ENCODE measurements at regions not wholly inside any gene's neighbourhood (a gene's known extent, or its start where the extent isn't known, plus 50 kb on each side); places are given as distances from the start of the nearest gene placed in this dataset.
A peak's percentile ranks its signal among the peaks of the same experiment; 100 is the strongest.

DNA sequence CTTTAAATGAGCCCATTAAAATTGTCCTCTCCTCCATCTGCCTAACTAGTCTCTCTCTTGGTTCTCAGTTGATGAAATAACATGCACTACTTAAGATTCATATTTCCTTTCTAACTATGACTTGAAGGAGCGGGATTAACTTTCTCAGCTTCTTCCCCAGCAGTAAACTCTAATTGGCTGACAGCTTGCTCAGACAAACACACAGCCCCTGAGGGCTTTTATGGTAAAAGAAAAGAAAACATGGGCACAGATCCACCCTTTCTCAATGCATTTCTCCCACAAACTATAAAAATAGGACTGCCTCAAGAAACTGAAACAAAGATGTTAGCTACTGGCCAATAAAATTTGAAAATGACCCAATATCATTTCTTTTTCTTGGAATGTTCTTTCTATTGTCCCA is 703.1 kb downstream of the ADGRL2 start:
- no peak for ATAC-seq
- H3K27ac ChIP-seq: no peak overlapping the region
- no peaks in the 10 kb centered on the region for H3K27me3 ChIP-seq
- no peaks in the 10 kb centered on the region for H3K4me1 ChIP-seq
- no peaks in the 10 kb centered on the region for H3K9me3 ChIP-seq
- TF ChIP-seq, protein P1, sequence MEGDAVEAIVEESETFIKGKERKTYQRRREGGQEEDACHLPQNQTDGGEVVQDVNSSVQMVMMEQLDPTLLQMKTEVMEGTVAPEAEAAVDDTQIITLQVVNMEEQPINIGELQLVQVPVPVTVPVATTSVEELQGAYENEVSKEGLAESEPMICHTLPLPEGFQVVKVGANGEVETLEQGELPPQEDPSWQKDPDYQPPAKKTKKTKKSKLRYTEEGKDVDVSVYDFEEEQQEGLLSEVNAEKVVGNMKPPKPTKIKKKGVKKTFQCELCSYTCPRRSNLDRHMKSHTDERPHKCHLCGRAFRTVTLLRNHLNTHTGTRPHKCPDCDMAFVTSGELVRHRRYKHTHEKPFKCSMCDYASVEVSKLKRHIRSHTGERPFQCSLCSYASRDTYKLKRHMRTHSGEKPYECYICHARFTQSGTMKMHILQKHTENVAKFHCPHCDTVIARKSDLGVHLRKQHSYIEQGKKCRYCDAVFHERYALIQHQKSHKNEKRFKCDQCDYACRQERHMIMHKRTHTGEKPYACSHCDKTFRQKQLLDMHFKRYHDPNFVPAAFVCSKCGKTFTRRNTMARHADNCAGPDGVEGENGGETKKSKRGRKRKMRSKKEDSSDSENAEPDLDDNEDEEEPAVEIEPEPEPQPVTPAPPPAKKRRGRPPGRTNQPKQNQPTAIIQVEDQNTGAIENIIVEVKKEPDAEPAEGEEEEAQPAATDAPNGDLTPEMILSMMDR (IDR thresholded peaks at IDR 0.05 in 4 of 5, conservative IDR thresholded peaks at IDR 0.05 in 1 of 5): no peak
- no peak for TF ChIP-seq POLR2A (IDR thresholded peaks at IDR 0.05)
- no peak for DNase-seq
- in situ Hi-C loops (cut with MboI; ENCODE audit: low sequenced_read_pairs in 4 of 4): no loop called here
- no peak overlapping the region for H3K4me3 ChIP-seq
- H3K36me3 ChIP-seq: no peaks in the 10 kb centered on the region
- intact Hi-C loops (cut with DNase I; ENCODE audit: low total_unique reads): no loop called here

GRCh38 chr1:82499022-82499421 is 698.3 kb downstream of the ADGRL2 start:
- intact Hi-C loops (cut with DNase I; ENCODE audit: low total_unique reads) (no loop called here), in situ Hi-C loops (cut with MboI; ENCODE audit: low sequenced_read_pairs in 4 of 4) (no loop called here)

GRCh38 chr1:82494117-82494516 is 693.4 kb downstream of the ADGRL2 start:
- TF ChIP-seq, protein P1 (IDR thresholded peaks at IDR 0.05 in 4 of 5, conservative IDR thresholded peaks at IDR 0.05 in 1 of 5): no peak
- TF ChIP-seq POLR2A (IDR thresholded peaks at IDR 0.05): no peak
- intact Hi-C loops (cut with DNase I; ENCODE audit: low total_unique reads) (no loop called here), in situ Hi-C loops (cut with MboI; ENCODE audit: low sequenced_read_pairs in 4 of 4) (no loop called here)
- Histone ChIP-seq H3K27me3 (no peaks in the 10 kb centered on the region), H3K36me3 (no peaks in the 10 kb centered on the region), H3K4me1 (no peaks in the 10 kb centered on the region), H3K9me3 (no peaks in the 10 kb centered on the region), H3K4me3 (no peak overlapping the region), H3K27ac (no peak overlapping the region)
- DNase-seq: no peak
- no peak for ATAC-seq

More at GRCh38 chr1:82499022-82499421, 698.3 kb downstream of the ADGRL2 start:
- Histone ChIP-seq H3K9me3 (no peaks in the 10 kb centered on the region), H3K27me3 (no peaks in the 10 kb centered on the region), H3K4me1 (no peaks in the 10 kb centered on the region), H3K36me3 (no peaks in the 10 kb centered on the region), H3K4me3 (no peak overlapping the region), H3K27ac (no peak overlapping the region)
- no peak for DNase-seq
- no peak for ATAC-seq
- TF ChIP-seq POLR2A (IDR thresholded peaks at IDR 0.05): no peak
- TF ChIP-seq, protein P1 (IDR thresholded peaks at IDR 0.05 in 4 of 5, conservative IDR thresholded peaks at IDR 0.05 in 1 of 5): no peak

DNA sequence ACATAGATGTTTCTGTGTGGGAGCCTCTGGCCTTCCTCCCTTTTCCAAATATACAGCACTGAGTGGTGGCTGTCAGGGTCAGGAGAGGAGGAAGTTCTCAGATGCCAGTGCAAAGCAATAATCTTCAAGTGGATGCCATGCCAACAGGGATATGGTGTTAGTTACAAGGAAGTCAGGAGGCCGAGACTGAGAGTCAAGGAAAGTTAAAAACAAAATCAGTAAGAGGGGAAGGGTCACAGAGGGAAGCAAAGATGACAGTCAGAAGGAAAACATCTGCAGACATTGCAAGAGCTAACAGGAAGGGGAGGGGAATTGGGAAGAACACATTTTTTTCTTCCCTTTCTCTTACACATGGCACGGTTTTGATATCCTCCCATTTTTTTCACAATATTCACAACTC is 691.4 kb downstream of the ADGRL2 start:
- Histone ChIP-seq H3K9me3 (no peaks in the 10 kb centered on the region), H3K4me3 (no peak overlapping the region), H3K36me3 (no peaks in the 10 kb centered on the region), H3K27ac (no peak overlapping the region), H3K27me3 (no peaks in the 10 kb centered on the region), H3K4me1 (no peaks in the 10 kb centered on the region)
- intact Hi-C loops (cut with DNase I; ENCODE audit: low total_unique reads) (no loop called here), in situ Hi-C loops (cut with MboI; ENCODE audit: low sequenced_read_pairs in 4 of 4) (no loop called here)
- ATAC-seq (peak in 1 of 2 donors; percentile 33), DNase-seq (peak in 1 of 2 donors; percentile 11)
- TF ChIP-seq, protein P1 (IDR thresholded peaks at IDR 0.05 in 4 of 5, conservative IDR thresholded peaks at IDR 0.05 in 1 of 5): no peak
- no peak for TF ChIP-seq POLR2A (IDR thresholded peaks at IDR 0.05)

Measured in gastrocnemius medialis (tissue), 4 donors.